ENCODE measurements at regions not wholly inside any gene's neighbourhood (a gene's known extent, or its start where the extent isn't known, plus 50 kb on each side); places are given as distances from the start of the nearest gene placed in this dataset.
A peak's percentile ranks its signal among the peaks of the same experiment; 100 is the strongest.
"Not testable (repeated sequence)": the region's sequence is repeated elsewhere in the genome, so short reads cannot be mapped to it uniquely, and the experiment has no call there.

DNA sequence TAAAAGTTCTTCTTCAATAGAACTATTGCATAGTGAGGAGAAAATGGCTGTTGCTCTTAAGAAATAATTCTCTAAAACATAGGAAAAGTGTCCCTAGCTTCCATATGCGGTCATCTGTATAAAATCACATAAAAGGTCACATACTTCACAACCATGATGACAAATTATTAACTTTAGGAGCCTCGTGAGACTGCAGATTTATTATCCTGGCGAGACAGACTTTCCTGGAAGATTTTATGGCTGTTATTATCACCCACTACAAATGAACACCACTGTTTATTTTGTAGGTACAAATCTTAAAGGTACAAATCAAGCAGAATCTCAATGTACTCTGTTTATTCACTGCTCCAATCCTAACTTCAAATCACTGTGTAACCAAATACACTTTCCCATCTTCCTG, 55.0 kb upstream of the AGAP4 start:
- not testable (repeated sequence) for DNase-seq (ENCODE audit: low read depth); H3K4me3 ChIP-seq (ENCODE audit: low read depth, low read length)

DNA sequence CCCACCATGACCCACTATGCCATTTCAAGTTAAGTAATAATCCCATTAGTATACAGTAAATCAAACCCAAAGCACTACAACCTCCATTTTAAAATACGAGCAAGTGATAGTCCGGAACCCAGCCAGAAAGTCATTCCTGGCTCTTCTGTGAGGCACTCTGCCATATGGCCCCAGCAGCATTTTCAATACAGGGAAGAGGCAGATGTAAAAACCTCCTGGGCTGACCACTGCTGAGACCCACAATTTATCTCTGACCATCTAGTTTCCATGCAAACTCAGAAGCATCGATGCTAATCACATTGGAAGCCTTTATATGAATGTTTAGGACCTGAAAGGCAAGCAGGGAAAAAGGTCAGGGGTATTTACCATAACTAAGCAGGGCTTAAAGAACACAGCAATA, 56.3 kb upstream of the AGAP4 start:
- DNase-seq (ENCODE audit: low read depth); H3K4me3 ChIP-seq (ENCODE audit: low read depth, low read length): not testable (repeated sequence)

DNA sequence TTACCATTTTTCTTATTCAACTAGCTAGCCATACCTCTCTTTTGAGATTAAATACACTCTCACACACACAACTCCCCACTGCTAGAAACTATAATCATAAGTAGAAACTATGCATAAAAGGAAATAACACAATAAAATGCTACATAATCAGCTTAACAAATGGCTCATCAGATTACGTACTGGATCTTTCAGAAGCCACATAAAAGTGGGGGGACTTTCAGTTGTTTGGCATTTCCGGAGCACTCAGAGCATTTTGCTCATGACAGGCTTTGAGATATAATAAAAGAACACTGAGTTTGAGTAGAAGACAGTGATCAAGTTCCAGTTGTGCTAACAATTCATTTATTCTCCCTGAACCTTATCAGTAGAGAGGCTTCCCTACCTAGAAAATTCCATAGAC, 56.8 kb upstream of the AGAP4 start:
- not testable (repeated sequence) for H3K4me3 ChIP-seq (ENCODE audit: low read depth, low read length); DNase-seq (ENCODE audit: low read depth)

DNA sequence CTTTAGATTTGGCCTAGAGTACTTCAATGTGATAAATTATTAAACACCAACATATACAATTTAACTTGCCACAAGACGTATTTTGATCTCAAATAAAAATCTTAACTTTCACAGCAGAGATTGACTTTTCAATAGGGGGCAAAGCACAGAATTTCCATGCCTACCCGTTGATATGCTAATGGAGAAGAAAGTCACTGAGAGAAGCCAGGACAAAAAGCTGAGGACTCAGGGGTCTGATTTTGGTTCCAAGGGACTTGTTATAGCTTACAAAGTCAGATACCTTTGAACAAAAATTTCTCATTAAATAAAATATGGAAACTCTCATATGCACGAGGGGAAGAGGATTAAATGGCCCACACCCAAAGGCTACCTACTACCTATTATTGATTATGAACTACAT, 59.1 kb upstream of the TIMM23 start:
- not testable (repeated sequence) for DNase-seq (ENCODE audit: low read depth); H3K4me3 ChIP-seq (ENCODE audit: low read depth, low read length)

GRCh38 chr10:45914740-45915139, 57.5 kb upstream of the TIMM23 start:
- DNase-seq (ENCODE audit: low read depth); H3K4me3 ChIP-seq (ENCODE audit: low read depth, low read length): not testable (repeated sequence)

GRCh38 chr10:45915617-45916016, 56.7 kb upstream of the TIMM23 start:
- not testable (repeated sequence) for H3K4me3 ChIP-seq (ENCODE audit: low read depth, low read length)

DNA sequence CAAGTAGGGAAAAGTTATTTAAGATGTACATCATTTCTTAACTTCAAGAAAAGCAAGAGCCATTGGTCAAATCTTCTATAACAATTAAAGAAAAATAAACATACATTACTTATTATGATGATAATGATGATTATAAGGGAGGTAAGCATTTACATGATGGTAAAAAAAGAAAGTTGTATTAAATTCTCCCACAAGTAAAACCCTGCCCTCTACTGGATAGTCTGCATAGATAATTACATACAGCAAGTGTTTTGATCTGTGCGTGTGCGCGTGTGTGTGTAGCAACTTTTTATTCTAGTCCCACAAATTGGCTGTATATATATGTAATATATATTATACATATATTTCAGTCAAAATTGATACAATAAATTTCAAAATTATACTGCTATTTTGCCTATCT, 51.4 kb upstream of the TIMM23 start:
- DNase-seq (ENCODE audit: low read depth): peak; percentile 2
- TF ChIP-seq, protein P1, sequence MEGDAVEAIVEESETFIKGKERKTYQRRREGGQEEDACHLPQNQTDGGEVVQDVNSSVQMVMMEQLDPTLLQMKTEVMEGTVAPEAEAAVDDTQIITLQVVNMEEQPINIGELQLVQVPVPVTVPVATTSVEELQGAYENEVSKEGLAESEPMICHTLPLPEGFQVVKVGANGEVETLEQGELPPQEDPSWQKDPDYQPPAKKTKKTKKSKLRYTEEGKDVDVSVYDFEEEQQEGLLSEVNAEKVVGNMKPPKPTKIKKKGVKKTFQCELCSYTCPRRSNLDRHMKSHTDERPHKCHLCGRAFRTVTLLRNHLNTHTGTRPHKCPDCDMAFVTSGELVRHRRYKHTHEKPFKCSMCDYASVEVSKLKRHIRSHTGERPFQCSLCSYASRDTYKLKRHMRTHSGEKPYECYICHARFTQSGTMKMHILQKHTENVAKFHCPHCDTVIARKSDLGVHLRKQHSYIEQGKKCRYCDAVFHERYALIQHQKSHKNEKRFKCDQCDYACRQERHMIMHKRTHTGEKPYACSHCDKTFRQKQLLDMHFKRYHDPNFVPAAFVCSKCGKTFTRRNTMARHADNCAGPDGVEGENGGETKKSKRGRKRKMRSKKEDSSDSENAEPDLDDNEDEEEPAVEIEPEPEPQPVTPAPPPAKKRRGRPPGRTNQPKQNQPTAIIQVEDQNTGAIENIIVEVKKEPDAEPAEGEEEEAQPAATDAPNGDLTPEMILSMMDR (IDR thresholded peaks at IDR 0.05; ENCODE audit: insufficient read depth, low read length): peak; percentile 4
- not testable (repeated sequence) for H3K4me3 ChIP-seq (ENCODE audit: low read depth, low read length)

More at GRCh38 chr10:45915617-45916016, 56.7 kb upstream of the TIMM23 start:
- not testable (repeated sequence) for DNase-seq (ENCODE audit: low read depth)
